Panc1 (cell line): ENCODE measurements at regions not wholly inside any gene's neighbourhood (a gene's known extent, or its start where the extent isn't known, plus 50 kb on each side); places are given as distances from the start of the nearest gene placed in this dataset.
"Not testable (repeated sequence)": the region's sequence is repeated elsewhere in the genome, so short reads cannot be mapped to it uniquely, and the experiment has no call there.

Experiments used
- ATAC-seq: fragments of 200-7000 bp; cut with Tn5 transposase; 2 replicates; pipeline ENCODE4 v1.9.1; 2020; ENCODE audit warnings: mild to moderate bottlenecking, moderate library complexity
- BruUV-seq: library from RNA; stranded (reverse); fragments of 400-500 nt; replicated peaks from 2 replicates; lab custom pipeline; 2021; lab: Mats Ljungman, UMichigan
- CTCF ChIA-PET: fragments of 300-600 bp; sonication (Branson Sonifier 250); formaldehyde crosslinking; loops from one replicate; lab custom pipeline; 2022; ENCODE audit warnings: antibody characterized with exemption; lab: Charles Lee
- POLR2A ChIA-PET: fragments of 300-600 bp; sonication (Branson Sonifier 250); formaldehyde crosslinking; loops from one replicate; lab custom pipeline; 2022; ENCODE audit warnings: antibody characterized with exemption; lab: Charles Lee
- DNase-seq: peaks from one replicate; pipeline ENCODE4 v3.0.0-alpha.2; 2010; ENCODE audit warnings: low read depth, low spot score
- H3K27ac ChIP-seq: 2 replicates; pipeline ENCODE4 v1.5.1; 2011; ENCODE audit warnings: mild to moderate bottlenecking, low read length, inconsistent platforms
- H3K27me3 ChIP-seq: fragments of 200-500 bp; sonication (Bioruptor generic); 2 replicates; pipeline ENCODE4 v1.6.0; 2014; ENCODE audit warnings: low read length, inconsistent platforms; ENCODE audit not compliant: control insufficient read depth, insufficient read depth
- H3K36me3 ChIP-seq: fragments of 200-500 bp; sonication (Bioruptor generic); 2 replicates; pipeline ENCODE4 v1.5.1; 2014; ENCODE audit warnings: inconsistent platforms, mild to moderate bottlenecking, low read length, moderate library complexity; ENCODE audit not compliant: control insufficient read depth, insufficient read depth
- H3K4me1 ChIP-seq: 2 replicates; pipeline ENCODE4 v1.5.1; 2011; ENCODE audit warnings: inconsistent platforms, mild to moderate bottlenecking, low read length, moderate library complexity; ENCODE audit not compliant: control insufficient read depth, insufficient read depth
- H3K4me3 ChIP-seq, 2 experiments: 2 replicates each; pipeline ENCODE4 v1.5.1; 2011 to 2012; ENCODE audit warnings: low read depth in 2 of 2, low read length in 2 of 2, mild to moderate bottlenecking in 2 of 2, inconsistent platforms in 1 of 2, moderate library complexity in 1 of 2
- H3K9me3 ChIP-seq: fragments of 200-500 bp; sonication (Bioruptor generic); 2 replicates; pipeline ENCODE4 v1.5.1; 2014; ENCODE audit warnings: low read depth, mild to moderate bottlenecking, inconsistent platforms, low read length, moderate library complexity; ENCODE audit not compliant: control insufficient read depth, insufficient read depth
- POLR2AphosphoS5 ChIP-seq: IDR thresholded peaks from 2 replicates; pipeline ENCODE4 v1.6.1; 2012; ENCODE audit warnings: mild to moderate bottlenecking, low read depth, low read length, moderate library complexity
- SIN3A ChIP-seq: IDR thresholded peaks from 2 replicates; pipeline ENCODE4 v1.6.1; 2012; ENCODE audit warnings: low read depth, mild to moderate bottlenecking, low read length, moderate library complexity, borderline replicate concordance; ENCODE audit not compliant: insufficient read depth
- TCF7L2 ChIP-seq: IDR thresholded peaks from 2 replicates; pipeline ENCODE4 v1.6.1; 2011; ENCODE audit warnings: mild to moderate bottlenecking, low read depth, low read length, inconsistent platforms
- in situ Hi-C: cut with HindIII; loops from 2 replicates; pipeline ENCODE4 v1.10.0; 2016; ENCODE audit warnings: low sequenced_read_pairs, low pct_unique_long_range_greater_than_20kb
- intact Hi-C: fragments of 100-400 bp; cut with micrococcal nuclease; formaldehyde crosslinking; loops from one replicate; pipeline ENCODE4 v1.10.0; 2022; ENCODE audit not compliant: unreplicated experiment
- TF ChIP-seq, protein P1 (sequence below): fragments of 450-650 bp; IDR thresholded peaks from 2 replicates; pipeline ENCODE4 v1.5.1; 2017; ENCODE audit warnings: mild to moderate bottlenecking
- TF ChIP-seq, protein P2 (sequence below), 2 experiments: IDR thresholded peaks; 2 replicates each; pipeline ENCODE4 v1.6.1; 2011 to 2012; ENCODE audit warnings: low read depth in 2 of 2, control low read depth in 1 of 2, low read length in 1 of 2, mild to moderate bottlenecking in 1 of 2, moderate library complexity in 1 of 2; ENCODE audit not compliant: insufficient read depth in 1 of 2

DNA sequence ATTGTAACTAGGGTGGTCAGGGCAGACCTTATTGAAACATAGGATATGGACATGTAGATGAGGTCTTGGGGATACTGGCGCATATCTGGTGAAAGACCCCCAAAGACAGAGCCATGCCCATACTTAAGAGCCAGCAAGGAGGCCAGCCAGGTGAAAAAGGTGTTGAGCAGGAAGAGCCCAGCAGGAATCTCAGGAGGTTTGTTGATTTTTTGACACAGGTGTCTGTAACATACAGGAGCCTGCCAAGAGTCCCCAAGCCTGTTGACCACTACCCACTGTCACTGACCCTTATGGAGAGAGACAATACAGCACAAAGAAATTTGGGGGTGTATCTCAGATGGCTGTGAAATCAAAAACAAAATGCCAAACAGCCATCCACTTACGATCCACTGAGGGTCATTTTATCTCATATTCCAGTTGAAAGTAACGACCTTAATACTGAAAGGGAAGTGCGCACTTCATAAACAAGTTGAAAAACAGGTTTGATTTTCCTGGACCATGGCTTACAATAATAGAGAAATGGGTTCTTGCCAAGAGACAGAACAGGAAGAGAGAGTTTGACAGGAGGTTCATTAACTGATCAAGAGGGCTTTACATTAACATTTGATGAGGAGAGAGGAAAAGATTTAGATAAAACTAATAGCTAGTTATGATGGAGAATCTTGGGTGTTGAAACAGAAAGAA, 163.6 kb downstream of the GLUL start:
- in situ Hi-C loops, result no loop called here
- Histone ChIP-seq H3K27me3 (no peaks in the 10 kb centered on the region), H3K27ac (no peak overlapping the region), H3K36me3 (no peaks in the 10 kb centered on the region), H3K4me1 (no peaks in the 10 kb centered on the region), H3K9me3 (no peaks in the 10 kb centered on the region), H3K4me3 (no peak overlapping the region)
- no peak for TF ChIP-seq POLR2AphosphoS5
- TF ChIP-seq SIN3A, result no peak
- TF ChIP-seq, protein P1, sequence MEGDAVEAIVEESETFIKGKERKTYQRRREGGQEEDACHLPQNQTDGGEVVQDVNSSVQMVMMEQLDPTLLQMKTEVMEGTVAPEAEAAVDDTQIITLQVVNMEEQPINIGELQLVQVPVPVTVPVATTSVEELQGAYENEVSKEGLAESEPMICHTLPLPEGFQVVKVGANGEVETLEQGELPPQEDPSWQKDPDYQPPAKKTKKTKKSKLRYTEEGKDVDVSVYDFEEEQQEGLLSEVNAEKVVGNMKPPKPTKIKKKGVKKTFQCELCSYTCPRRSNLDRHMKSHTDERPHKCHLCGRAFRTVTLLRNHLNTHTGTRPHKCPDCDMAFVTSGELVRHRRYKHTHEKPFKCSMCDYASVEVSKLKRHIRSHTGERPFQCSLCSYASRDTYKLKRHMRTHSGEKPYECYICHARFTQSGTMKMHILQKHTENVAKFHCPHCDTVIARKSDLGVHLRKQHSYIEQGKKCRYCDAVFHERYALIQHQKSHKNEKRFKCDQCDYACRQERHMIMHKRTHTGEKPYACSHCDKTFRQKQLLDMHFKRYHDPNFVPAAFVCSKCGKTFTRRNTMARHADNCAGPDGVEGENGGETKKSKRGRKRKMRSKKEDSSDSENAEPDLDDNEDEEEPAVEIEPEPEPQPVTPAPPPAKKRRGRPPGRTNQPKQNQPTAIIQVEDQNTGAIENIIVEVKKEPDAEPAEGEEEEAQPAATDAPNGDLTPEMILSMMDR, result no peak
- no peak for TF ChIP-seq TCF7L2
- TF ChIP-seq, protein P2, sequence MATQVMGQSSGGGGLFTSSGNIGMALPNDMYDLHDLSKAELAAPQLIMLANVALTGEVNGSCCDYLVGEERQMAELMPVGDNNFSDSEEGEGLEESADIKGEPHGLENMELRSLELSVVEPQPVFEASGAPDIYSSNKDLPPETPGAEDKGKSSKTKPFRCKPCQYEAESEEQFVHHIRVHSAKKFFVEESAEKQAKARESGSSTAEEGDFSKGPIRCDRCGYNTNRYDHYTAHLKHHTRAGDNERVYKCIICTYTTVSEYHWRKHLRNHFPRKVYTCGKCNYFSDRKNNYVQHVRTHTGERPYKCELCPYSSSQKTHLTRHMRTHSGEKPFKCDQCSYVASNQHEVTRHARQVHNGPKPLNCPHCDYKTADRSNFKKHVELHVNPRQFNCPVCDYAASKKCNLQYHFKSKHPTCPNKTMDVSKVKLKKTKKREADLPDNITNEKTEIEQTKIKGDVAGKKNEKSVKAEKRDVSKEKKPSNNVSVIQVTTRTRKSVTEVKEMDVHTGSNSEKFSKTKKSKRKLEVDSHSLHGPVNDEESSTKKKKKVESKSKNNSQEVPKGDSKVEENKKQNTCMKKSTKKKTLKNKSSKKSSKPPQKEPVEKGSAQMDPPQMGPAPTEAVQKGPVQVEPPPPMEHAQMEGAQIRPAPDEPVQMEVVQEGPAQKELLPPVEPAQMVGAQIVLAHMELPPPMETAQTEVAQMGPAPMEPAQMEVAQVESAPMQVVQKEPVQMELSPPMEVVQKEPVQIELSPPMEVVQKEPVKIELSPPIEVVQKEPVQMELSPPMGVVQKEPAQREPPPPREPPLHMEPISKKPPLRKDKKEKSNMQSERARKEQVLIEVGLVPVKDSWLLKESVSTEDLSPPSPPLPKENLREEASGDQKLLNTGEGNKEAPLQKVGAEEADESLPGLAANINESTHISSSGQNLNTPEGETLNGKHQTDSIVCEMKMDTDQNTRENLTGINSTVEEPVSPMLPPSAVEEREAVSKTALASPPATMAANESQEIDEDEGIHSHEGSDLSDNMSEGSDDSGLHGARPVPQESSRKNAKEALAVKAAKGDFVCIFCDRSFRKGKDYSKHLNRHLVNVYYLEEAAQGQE (IDR thresholded peaks at IDR 0.05; ENCODE audit: insufficient read depth in 1 of 2, low read depth in 2 of 2, low read length in 1 of 2), result no peak
- ATAC-seq, result no peak
- BruUV-seq, result no TSS peak
- ChIA-PET CTCF (no interaction called here), POLR2A (no interaction called here)
- DNase-seq, result no peak
- intact Hi-C loops, result no loop called here

DNA sequence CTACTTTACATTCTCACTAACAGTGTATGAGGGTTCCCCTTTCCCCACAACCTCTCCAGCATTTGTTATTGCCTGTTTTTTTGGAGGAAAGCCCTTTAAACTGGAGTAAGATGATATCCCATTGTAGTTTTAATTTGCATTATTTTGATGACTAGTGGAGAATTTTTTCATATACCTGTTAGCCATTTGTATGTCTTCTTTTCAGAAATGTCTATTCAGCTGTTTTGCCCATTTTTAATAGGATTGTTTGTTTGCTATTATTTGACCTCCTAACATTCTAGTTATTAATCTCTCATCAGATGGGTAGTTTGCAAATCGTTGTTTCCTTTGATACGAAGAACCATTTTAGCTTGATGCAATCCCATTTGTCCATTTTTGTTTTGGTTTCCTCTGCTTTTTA, 165.0 kb downstream of the GLUL start:
- H3K36me3 ChIP-seq, result no peaks in the 10 kb centered on the region
- H3K27ac ChIP-seq, result no peak overlapping the region
- no peak overlapping the region for H3K4me3 ChIP-seq
- no peak for DNase-seq
- ChIA-PET CTCF (no interaction called here), POLR2A (no interaction called here)
- intact Hi-C loops (no loop called here), in situ Hi-C loops (no loop called here)
- ATAC-seq, result no peak
- no peaks in the 10 kb centered on the region for H3K4me1 ChIP-seq
- H3K9me3 ChIP-seq, result no peaks in the 10 kb centered on the region
- BruUV-seq, result no TSS peak
- no peaks in the 10 kb centered on the region for H3K27me3 ChIP-seq
- TF ChIP-seq, protein P1, result no peak
- no peak for TF ChIP-seq TCF7L2
- TF ChIP-seq POLR2AphosphoS5, result no peak
- no peak for TF ChIP-seq SIN3A
- TF ChIP-seq, protein P2 (IDR thresholded peaks at IDR 0.05; ENCODE audit: insufficient read depth in 1 of 2, low read depth in 2 of 2, low read length in 1 of 2), result no peak

DNA sequence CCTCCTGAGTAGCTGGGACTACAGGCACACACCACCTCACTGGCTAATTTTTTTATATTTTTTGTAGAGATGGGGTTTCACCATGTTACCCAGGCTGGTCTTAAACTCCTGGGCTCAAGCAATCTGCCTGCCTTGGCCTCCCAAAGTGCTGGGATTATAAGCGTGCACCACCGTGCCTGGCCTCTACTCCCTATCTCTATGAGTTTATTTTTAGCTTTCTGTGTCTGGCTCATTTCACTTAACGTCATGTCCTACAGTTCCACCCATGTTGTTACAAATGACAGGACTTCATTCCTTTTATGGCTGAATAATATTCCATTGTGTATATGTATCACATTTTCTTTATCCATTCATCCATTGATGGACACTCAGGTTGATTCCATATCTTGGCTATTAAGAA, 164.2 kb upstream of the ZNF648 start:
- BruUV-seq, H3K36me3 ChIP-seq, DNase-seq, in situ Hi-C loops, intact Hi-C loops, ATAC-seq, H3K4me1 ChIP-seq, H3K27me3 ChIP-seq, POLR2A ChIA-PET, H3K4me3 ChIP-seq, CTCF ChIA-PET, H3K27ac ChIP-seq, H3K9me3 ChIP-seq: not testable (repeated sequence)
